ENCODE measurements at regions not wholly inside any gene's neighbourhood (a gene's known extent, or its start where the extent isn't known, plus 50 kb on each side); places are given as distances from the start of the nearest gene placed in this dataset.

DNA sequence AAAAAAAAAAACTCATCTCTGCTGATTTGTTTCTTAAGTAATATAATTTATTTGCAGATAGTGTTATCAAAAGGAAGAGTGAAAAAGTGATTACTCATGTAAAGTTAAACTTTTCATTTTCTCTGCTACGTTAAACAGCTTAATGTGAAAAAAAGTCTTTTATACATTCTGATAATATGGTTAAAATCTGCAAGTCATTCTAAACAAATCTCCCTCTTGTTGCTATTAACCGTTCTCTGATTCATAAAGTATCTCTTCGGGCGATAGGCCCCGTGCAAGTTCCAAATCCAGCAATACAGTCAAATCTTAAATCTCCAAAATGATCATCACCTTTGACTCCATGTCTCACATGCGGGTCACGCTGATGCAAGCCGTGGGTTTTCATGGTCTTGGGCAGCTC lies 732.0 kb downstream of the TAF11L14 start:
- H3K27ac ChIP-seq (ENCODE audit: low read depth in 2 of 2, low read length in 2 of 2) = no peak overlapping the region
- no peak overlapping the region for H3K4me3 ChIP-seq (ENCODE audit: low read length in 2 of 2)
- H3K36me3 ChIP-seq (ENCODE audit: control insufficient read depth in 2 of 2, insufficient read depth in 2 of 2, low read length in 2 of 2) = no peaks in the 10 kb centered on the region
- H3K4me1 ChIP-seq (ENCODE audit: control insufficient read depth in 2 of 2, insufficient read depth in 2 of 2, low read length in 2 of 2) = no peaks in the 10 kb centered on the region
- H3K27me3 ChIP-seq (ENCODE audit: control insufficient read depth in 2 of 2, insufficient read depth in 2 of 2, low read length in 2 of 2) = no peaks in the 10 kb centered on the region
- H3K9ac ChIP-seq (ENCODE audit: low read depth in 1 of 2, low read length in 2 of 2) = no peak overlapping the region
- H3K9me3 ChIP-seq (ENCODE audit: control insufficient read depth in 2 of 2, low read length in 2 of 2) = no peaks in the 10 kb centered on the region

DNA sequence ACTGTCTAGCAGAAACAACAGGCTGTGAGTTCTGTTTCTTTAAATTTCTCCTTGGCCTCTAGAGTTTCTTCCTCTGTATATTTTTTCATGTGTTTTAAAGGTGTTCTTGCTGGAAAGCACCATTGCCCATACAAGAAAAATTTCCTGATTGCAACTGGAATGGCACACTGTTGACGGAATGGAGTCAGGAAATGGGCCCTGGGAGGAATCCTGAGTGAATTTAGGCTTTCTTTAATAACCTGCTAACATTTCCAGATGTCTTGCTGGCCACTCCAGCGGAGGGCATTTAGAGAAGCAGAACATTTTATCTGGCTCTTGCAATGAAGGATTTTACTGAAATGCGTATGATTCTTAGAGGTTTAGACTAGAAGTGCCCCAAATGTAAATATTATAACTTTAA lies 736.3 kb downstream of the TAF11L14 start:
- H3K27me3 ChIP-seq (ENCODE audit: control insufficient read depth in 2 of 2, insufficient read depth in 2 of 2, low read length in 2 of 2) = no peaks in the 10 kb centered on the region
- no peak overlapping the region for H3K9ac ChIP-seq (ENCODE audit: low read depth in 1 of 2, low read length in 2 of 2)
- no peak overlapping the region for H3K4me3 ChIP-seq (ENCODE audit: low read length in 2 of 2)
- no peaks in the 10 kb centered on the region for H3K9me3 ChIP-seq (ENCODE audit: control insufficient read depth in 2 of 2, low read length in 2 of 2)
- no peak overlapping the region for H3K27ac ChIP-seq (ENCODE audit: low read depth in 2 of 2, low read length in 2 of 2)
- no peaks in the 10 kb centered on the region for H3K4me1 ChIP-seq (ENCODE audit: control insufficient read depth in 2 of 2, insufficient read depth in 2 of 2, low read length in 2 of 2)
- no peaks in the 10 kb centered on the region for H3K36me3 ChIP-seq (ENCODE audit: control insufficient read depth in 2 of 2, insufficient read depth in 2 of 2, low read length in 2 of 2)

DNA sequence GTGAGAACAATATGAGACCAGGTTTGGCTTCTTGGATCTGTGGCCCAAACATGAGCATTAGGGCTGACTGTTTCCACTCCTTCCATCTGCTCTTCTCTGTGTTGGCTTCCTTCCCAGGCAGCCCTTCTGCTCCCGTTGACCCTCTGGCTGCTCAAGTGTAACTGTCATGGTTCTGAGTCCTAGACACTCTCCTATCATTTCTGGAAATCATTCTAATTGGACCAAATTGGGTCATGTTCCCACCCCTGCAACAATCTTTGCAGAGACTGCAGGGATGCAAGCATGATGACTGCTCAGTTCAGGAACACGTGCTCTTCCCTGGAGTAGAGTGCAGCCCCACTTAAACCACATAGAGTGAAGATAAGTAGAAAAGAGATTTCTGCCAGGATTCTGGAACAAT lies 741.4 kb downstream of the TAF11L14 start:
- Histone ChIP-seq H3K36me3 (ENCODE audit: control insufficient read depth in 2 of 2, insufficient read depth in 2 of 2, low read length in 2 of 2) (no peaks in the 10 kb centered on the region), H3K27ac (ENCODE audit: low read depth in 2 of 2, low read length in 2 of 2) (no peak overlapping the region), H3K27me3 (ENCODE audit: control insufficient read depth in 2 of 2, insufficient read depth in 2 of 2, low read length in 2 of 2) (no peaks in the 10 kb centered on the region), H3K9ac (ENCODE audit: low read depth in 1 of 2, low read length in 2 of 2) (no peak overlapping the region), H3K4me1 (ENCODE audit: control insufficient read depth in 2 of 2, insufficient read depth in 2 of 2, low read length in 2 of 2) (no peaks in the 10 kb centered on the region), H3K4me3 (ENCODE audit: low read length in 2 of 2) (no peak overlapping the region), H3K9me3 (ENCODE audit: control insufficient read depth in 2 of 2, low read length in 2 of 2) (no peaks in the 10 kb centered on the region)

DNA sequence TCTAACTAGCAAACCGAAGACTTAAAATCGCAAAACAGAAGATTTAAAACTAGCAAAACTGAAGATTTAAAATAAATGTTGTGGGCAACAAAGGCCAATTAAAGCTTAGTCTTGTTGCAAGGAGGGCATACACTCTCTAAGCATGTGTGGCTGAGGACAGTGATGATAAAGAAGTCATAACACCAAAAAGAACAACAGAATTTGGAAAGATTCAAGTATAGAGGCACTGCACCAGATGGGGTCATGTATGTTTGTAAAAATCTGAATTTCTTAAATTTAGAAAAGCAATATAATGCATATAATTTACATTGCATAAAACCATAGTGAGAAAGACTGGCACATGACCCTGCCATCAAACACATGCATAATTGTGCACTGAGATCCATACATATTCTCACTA lies 743.8 kb downstream of the TAF11L14 start:
- Histone ChIP-seq H3K27ac (ENCODE audit: low read depth in 2 of 2, low read length in 2 of 2) (no peak overlapping the region), H3K4me3 (ENCODE audit: low read length in 2 of 2) (no peak overlapping the region), H3K4me1 (ENCODE audit: control insufficient read depth in 2 of 2, insufficient read depth in 2 of 2, low read length in 2 of 2) (no peaks in the 10 kb centered on the region), H3K36me3 (ENCODE audit: control insufficient read depth in 2 of 2, insufficient read depth in 2 of 2, low read length in 2 of 2) (no peaks in the 10 kb centered on the region), H3K27me3 (ENCODE audit: control insufficient read depth in 2 of 2, insufficient read depth in 2 of 2, low read length in 2 of 2) (no peaks in the 10 kb centered on the region), H3K9me3 (ENCODE audit: control insufficient read depth in 2 of 2, low read length in 2 of 2) (no peaks in the 10 kb centered on the region), H3K9ac (ENCODE audit: low read depth in 1 of 2, low read length in 2 of 2) (no peak overlapping the region)

DNA sequence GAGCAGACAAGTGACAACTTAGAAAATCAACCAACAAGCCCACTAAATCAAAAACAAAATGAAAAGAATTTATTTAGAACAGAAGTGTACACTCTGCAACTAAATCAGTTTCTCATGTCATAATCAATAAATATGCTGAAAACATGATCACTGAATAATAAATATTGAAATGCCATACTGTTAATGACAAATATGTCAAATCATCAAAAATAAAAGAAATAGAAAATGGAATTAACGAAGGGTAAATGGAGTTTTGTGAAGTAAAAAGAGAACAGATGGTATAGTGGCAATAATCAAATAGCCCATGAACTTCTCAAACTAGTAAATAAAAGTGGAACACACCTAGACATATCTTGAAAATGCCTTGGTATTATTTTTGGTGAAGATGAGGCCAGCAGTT lies 744.9 kb downstream of the TAF11L14 start:
- H3K27ac ChIP-seq (ENCODE audit: low read depth in 2 of 2, low read length in 2 of 2) = no peak overlapping the region
- no peaks in the 10 kb centered on the region for H3K27me3 ChIP-seq (ENCODE audit: control insufficient read depth in 2 of 2, insufficient read depth in 2 of 2, low read length in 2 of 2)
- no peaks in the 10 kb centered on the region for H3K4me1 ChIP-seq (ENCODE audit: control insufficient read depth in 2 of 2, insufficient read depth in 2 of 2, low read length in 2 of 2)
- H3K9me3 ChIP-seq (ENCODE audit: control insufficient read depth in 2 of 2, low read length in 2 of 2) = no peaks in the 10 kb centered on the region
- no peak overlapping the region for H3K9ac ChIP-seq (ENCODE audit: low read depth in 1 of 2, low read length in 2 of 2)
- H3K36me3 ChIP-seq (ENCODE audit: control insufficient read depth in 2 of 2, insufficient read depth in 2 of 2, low read length in 2 of 2) = no peaks in the 10 kb centered on the region
- no peak overlapping the region for H3K4me3 ChIP-seq (ENCODE audit: low read length in 2 of 2)

DNA sequence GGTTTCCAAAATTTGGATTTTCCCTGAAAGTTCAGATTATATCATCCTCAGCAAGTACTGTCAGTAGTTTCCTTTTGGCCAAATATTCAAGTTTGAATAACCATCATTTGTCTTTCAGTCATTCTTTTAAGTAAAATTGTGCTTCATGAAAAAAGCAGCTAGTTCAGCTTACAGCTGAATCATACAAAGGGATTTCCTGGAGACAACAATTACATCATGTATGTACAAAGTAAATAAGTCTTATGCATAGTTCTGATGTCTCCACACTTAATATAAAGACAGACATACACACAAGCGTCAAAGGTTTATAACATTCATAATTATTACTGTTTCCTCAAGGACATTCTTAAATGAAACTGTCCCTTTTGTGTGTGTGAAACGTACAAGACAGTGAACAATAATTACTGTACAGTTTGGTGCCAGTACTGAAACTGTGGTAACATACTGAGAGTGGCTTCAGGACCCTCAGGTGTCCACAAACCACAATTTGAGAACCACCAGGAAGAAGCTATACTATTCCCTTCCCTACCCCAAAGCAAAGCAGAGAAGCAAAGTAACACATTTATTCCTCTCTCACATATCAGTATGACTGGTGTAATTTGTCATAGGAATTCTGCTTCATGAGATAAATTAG lies 746.6 kb downstream of the TAF11L14 start:
- no peaks in the 10 kb centered on the region for H3K9me3 ChIP-seq (ENCODE audit: control insufficient read depth in 2 of 2, low read length in 2 of 2)
- no peak overlapping the region for H3K4me3 ChIP-seq (ENCODE audit: low read length in 2 of 2)
- no peaks in the 10 kb centered on the region for H3K36me3 ChIP-seq (ENCODE audit: control insufficient read depth in 2 of 2, insufficient read depth in 2 of 2, low read length in 2 of 2)
- H3K9ac ChIP-seq (ENCODE audit: low read depth in 1 of 2, low read length in 2 of 2) = no peak overlapping the region
- H3K27ac ChIP-seq (ENCODE audit: low read depth in 2 of 2, low read length in 2 of 2) = no peak overlapping the region
- H3K27me3 ChIP-seq (ENCODE audit: control insufficient read depth in 2 of 2, insufficient read depth in 2 of 2, low read length in 2 of 2) = no peaks in the 10 kb centered on the region
- H3K4me1 ChIP-seq (ENCODE audit: control insufficient read depth in 2 of 2, insufficient read depth in 2 of 2, low read length in 2 of 2) = no peaks in the 10 kb centered on the region

DNA sequence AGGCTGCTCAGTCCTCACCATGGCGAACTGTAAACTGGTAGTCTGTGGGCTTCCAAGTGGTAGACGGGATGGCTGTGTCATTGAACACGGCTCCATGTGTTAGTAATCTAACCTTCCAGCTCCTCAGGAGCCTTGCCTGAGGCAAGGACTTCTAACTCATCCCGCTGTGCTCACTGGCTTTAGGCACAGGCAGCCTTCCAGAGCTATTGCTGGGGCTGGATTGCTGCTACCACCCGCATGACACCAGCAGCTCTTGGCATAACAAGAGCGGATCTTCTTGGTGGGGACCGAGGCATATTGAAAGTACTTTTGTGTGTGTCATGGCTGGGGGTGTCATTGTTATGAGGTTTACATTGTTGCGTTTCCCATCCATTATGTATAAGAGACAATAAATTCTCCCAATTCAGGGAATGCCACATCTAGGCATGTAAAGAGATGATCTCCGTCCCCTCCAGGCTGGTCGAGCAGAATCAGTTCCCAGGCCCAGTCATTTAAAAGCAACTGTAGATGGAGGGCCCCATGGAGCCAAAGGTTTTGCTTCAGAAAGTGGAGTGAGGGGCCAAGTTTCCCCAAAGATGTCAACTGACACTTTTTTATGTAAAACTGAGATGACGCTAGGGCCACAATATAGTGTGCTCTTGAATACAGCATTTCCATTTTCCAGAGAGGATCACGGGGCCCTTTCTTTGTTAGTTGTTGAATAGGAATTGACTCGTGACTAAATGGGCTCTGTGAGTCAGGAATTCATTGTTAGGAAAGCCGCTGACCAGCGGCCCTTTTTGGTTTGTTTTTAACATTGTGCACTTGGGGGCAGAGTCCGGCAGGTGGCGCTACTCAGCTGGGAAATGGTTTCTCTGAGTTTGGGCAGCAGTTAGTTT lies 759.5 kb downstream of the TAF11L14 start:
- peaks cover 0 to 2% of the 10 kb centered on the region in 2 donors for H3K4me1 ChIP-seq (ENCODE audit: control insufficient read depth in 2 of 2, insufficient read depth in 2 of 2, low read length in 2 of 2)
- no peak overlapping the region for H3K27ac ChIP-seq (ENCODE audit: low read depth in 2 of 2, low read length in 2 of 2)
- H3K9me3 ChIP-seq (ENCODE audit: control insufficient read depth in 2 of 2, low read length in 2 of 2) = no peaks in the 10 kb centered on the region
- H3K27me3 ChIP-seq (ENCODE audit: control insufficient read depth in 2 of 2, insufficient read depth in 2 of 2, low read length in 2 of 2) = no peaks in the 10 kb centered on the region
- H3K4me3 ChIP-seq (ENCODE audit: low read length in 2 of 2) = no peak overlapping the region
- no peak overlapping the region for H3K9ac ChIP-seq (ENCODE audit: low read depth in 1 of 2, low read length in 2 of 2)
- no peaks in the 10 kb centered on the region for H3K36me3 ChIP-seq (ENCODE audit: control insufficient read depth in 2 of 2, insufficient read depth in 2 of 2, low read length in 2 of 2)

DNA sequence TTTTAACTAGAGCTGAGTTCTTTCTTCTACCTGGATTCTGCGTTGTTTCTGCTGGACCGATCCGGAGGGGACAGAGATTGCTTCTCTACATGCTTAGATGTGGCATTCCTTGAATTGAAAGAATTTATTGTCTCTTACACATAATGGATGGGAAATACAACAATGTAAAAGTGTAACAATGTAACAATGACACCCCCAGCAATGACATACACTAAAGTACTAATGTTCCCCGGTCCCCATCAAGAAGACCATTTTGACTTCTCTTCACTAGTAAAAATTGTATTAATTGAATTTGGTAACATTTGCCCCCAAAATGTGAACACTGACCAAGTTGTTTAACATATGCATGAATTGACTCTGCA lies 760.2 kb downstream of the TAF11L14 start:
- no peak overlapping the region for H3K27ac ChIP-seq (ENCODE audit: low read depth in 2 of 2, low read length in 2 of 2)
- no peaks in the 10 kb centered on the region for H3K27me3 ChIP-seq (ENCODE audit: control insufficient read depth in 2 of 2, insufficient read depth in 2 of 2, low read length in 2 of 2)
- peaks cover 0 to 2% of the 10 kb centered on the region in 2 donors for H3K4me1 ChIP-seq (ENCODE audit: control insufficient read depth in 2 of 2, insufficient read depth in 2 of 2, low read length in 2 of 2)
- no peaks in the 10 kb centered on the region for H3K36me3 ChIP-seq (ENCODE audit: control insufficient read depth in 2 of 2, insufficient read depth in 2 of 2, low read length in 2 of 2)
- no peak overlapping the region for H3K9ac ChIP-seq (ENCODE audit: low read depth in 1 of 2, low read length in 2 of 2)
- H3K4me3 ChIP-seq (ENCODE audit: low read length in 2 of 2) = no peak overlapping the region
- H3K9me3 ChIP-seq (ENCODE audit: control insufficient read depth in 2 of 2, low read length in 2 of 2) = no peaks in the 10 kb centered on the region

DNA sequence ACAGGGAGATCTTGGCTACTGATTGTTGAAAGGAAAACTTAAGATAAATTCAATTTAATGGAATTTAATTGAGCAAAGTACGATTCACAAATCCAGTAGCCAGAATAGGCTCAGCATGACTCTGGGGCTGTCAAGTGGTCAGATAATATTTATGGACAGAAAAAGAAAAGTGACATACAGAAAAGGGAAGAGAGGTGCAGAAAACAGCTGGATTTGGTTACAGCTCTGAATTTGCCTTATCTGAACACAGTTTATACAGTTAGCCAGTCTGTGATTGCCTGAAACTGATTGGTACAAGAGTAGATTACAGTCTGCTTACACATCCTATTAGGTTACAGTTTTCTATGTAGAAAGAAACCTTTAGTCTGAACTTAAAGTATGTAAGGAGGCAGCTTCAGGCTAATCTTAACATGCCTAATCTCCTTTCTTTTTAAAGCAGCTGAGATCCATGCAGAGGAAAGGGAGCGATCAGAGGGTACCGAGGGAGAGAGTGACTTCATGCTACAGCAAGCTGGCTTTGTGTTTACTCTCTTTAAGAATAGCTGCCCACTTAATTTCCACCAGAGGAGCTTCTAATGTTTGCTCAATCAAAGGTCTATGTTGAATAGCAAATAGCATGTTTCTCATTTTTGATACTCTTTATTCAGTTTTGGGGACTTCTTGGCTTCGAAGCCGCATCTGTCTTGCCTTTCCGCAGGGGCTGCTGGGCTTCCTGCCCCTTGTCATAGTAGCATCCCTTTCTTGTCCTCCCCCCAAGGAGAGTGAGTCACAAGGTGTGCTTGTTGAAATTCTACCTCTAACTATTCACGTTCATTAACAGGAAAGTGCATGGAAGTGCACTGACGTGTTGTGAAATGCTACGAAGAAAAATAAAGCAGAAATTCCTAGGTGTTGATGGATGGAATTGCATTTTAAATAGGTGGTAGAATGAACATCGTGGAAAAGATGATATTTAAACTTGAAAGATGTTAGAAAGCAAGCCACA lies 761.2 kb downstream of the TAF11L14 start:
- Histone ChIP-seq H3K9ac (ENCODE audit: low read depth in 1 of 2, low read length in 2 of 2) (no peak overlapping the region), H3K9me3 (ENCODE audit: control insufficient read depth in 2 of 2, low read length in 2 of 2) (no peaks in the 10 kb centered on the region), H3K4me1 (ENCODE audit: control insufficient read depth in 2 of 2, insufficient read depth in 2 of 2, low read length in 2 of 2) (peaks cover 0 to 2% of the 10 kb centered on the region in 2 donors), H3K27ac (ENCODE audit: low read depth in 2 of 2, low read length in 2 of 2) (no peak overlapping the region), H3K27me3 (ENCODE audit: control insufficient read depth in 2 of 2, insufficient read depth in 2 of 2, low read length in 2 of 2) (no peaks in the 10 kb centered on the region), H3K4me3 (ENCODE audit: low read length in 2 of 2) (no peak overlapping the region), H3K36me3 (ENCODE audit: control insufficient read depth in 2 of 2, insufficient read depth in 2 of 2, low read length in 2 of 2) (no peaks in the 10 kb centered on the region)

DNA sequence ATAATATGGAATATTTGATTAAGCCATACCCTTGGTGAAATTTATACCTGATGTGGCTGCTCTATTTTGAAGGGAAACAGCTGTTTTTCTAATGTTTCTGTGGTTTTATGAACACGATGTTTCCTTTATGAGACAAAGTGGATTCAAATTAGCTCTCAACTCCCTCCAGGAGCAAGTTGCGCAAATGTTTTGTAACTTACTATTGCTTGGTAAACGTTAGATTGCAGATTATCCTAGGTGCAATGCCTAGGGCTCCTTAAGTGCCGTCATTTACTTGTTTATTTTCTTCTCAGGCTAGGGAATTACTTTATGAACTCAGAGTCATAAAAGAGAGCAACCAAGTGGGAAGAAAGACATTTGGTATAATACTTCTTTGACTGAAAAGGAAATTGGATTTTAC lies 763.1 kb downstream of the TAF11L14 start:
- no peak overlapping the region for H3K9ac ChIP-seq (ENCODE audit: low read depth in 1 of 2, low read length in 2 of 2)
- H3K9me3 ChIP-seq (ENCODE audit: control insufficient read depth in 2 of 2, low read length in 2 of 2) = no peaks in the 10 kb centered on the region
- no peak overlapping the region for H3K4me3 ChIP-seq (ENCODE audit: low read length in 2 of 2)
- H3K4me1 ChIP-seq (ENCODE audit: control insufficient read depth in 2 of 2, insufficient read depth in 2 of 2, low read length in 2 of 2) = peaks cover 0 to 2% of the 10 kb centered on the region in 2 donors
- no peaks in the 10 kb centered on the region for H3K36me3 ChIP-seq (ENCODE audit: control insufficient read depth in 2 of 2, insufficient read depth in 2 of 2, low read length in 2 of 2)
- H3K27me3 ChIP-seq (ENCODE audit: control insufficient read depth in 2 of 2, insufficient read depth in 2 of 2, low read length in 2 of 2) = no peaks in the 10 kb centered on the region
- no peak overlapping the region for H3K27ac ChIP-seq (ENCODE audit: low read depth in 2 of 2, low read length in 2 of 2)
